BE2C (cell line): ENCODE measurements at regions not wholly inside any gene's neighbourhood (a gene's known extent, or its start where the extent isn't known, plus 50 kb on each side); places are given as distances from the start of the nearest gene placed in this dataset.
"Not testable (repeated sequence)": the region's sequence is repeated elsewhere in the genome, so short reads cannot be mapped to it uniquely, and the experiment has no call there.

ENCODE experiments used
- DNase-seq: peaks from one replicate; pipeline ENCODE4 v3.0.0-alpha.2; 2020
- H3K27me3 ChIP-seq: fragments of 250-450 bp; sonication (Bioruptor Pico); 2 replicates; pipeline ENCODE4 v1.5.1; 2020; ENCODE audit warnings: mild to moderate bottlenecking
- H3K36me3 ChIP-seq: fragments of 250-450 bp; sonication (Bioruptor Pico); 2 replicates; pipeline ENCODE4 v1.5.1; 2020; ENCODE audit warnings: mild to moderate bottlenecking
- H3K4me1 ChIP-seq: fragments of 250-450 bp; sonication (Bioruptor Pico); 2 replicates; pipeline ENCODE4 v1.5.1; 2020
- H3K4me3 ChIP-seq: 2 replicates; pipeline ENCODE4 v1.5.1; 2011; ENCODE audit warnings: low read depth, low read length
- H3K9me3 ChIP-seq: fragments of 250-450 bp; sonication (Bioruptor Pico); 2 replicates; pipeline ENCODE4 v1.5.1; 2020
- TF ChIP-seq, protein P1 (sequence below): IDR thresholded peaks from 2 replicates; pipeline ENCODE4 v1.5.1; 2012; ENCODE audit warnings: mild to moderate bottlenecking, low read depth, low read length

DNA sequence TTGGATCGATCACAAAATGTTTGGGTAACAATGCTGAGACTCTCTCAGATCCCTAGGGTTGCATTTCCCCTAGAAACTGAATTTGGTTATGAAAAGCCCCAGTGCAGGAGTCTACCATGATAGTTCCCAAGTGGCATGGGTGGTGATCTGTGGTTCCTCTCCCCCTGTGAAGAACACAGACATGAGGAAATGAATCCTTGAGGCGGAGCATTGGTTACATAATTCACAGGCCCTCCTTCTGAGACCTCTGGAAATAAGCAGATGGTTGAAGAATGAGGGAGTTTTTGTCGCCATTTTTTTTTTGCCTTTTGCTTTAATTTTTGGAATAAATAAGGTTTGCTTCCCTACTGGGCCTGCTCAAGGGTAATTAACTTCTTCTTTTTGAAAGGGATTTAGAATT is 597.0 kb upstream of the RBFOX1 start:
- Histone ChIP-seq H3K4me1 (no peaks in the 10 kb centered on the region), H3K36me3 (no peaks in the 10 kb centered on the region), H3K27me3 (no peaks in the 10 kb centered on the region), H3K4me3 (no peak overlapping the region), H3K9me3 (no peaks in the 10 kb centered on the region)
- no peak for DNase-seq
- TF ChIP-seq, protein P1, sequence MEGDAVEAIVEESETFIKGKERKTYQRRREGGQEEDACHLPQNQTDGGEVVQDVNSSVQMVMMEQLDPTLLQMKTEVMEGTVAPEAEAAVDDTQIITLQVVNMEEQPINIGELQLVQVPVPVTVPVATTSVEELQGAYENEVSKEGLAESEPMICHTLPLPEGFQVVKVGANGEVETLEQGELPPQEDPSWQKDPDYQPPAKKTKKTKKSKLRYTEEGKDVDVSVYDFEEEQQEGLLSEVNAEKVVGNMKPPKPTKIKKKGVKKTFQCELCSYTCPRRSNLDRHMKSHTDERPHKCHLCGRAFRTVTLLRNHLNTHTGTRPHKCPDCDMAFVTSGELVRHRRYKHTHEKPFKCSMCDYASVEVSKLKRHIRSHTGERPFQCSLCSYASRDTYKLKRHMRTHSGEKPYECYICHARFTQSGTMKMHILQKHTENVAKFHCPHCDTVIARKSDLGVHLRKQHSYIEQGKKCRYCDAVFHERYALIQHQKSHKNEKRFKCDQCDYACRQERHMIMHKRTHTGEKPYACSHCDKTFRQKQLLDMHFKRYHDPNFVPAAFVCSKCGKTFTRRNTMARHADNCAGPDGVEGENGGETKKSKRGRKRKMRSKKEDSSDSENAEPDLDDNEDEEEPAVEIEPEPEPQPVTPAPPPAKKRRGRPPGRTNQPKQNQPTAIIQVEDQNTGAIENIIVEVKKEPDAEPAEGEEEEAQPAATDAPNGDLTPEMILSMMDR: no peak

DNA sequence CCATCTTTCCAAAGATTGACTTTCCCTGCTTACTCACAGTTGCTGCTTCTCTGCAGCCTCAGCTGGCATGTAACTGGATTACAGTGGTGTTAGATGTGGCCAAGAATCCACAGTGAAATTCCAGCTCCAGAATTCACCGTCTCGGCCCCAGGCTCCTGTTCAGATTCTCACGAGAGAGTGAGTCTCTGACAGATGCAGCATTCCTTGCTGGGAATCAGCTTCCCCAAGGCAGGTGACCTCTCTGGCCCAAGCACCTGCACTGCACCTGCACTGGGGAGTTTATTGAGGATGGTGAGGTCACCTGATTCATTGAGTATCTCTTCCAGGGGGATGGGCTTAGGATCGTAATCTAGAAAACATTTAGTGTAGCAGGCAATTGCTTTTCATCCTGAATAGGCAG is 600.5 kb upstream of the RBFOX1 start:
- H3K4me3 ChIP-seq: no peak overlapping the region
- TF ChIP-seq, protein P1: no peak
- H3K9me3 ChIP-seq: no peaks in the 10 kb centered on the region
- H3K27me3 ChIP-seq: no peaks in the 10 kb centered on the region
- no peaks in the 10 kb centered on the region for H3K4me1 ChIP-seq
- no peaks in the 10 kb centered on the region for H3K36me3 ChIP-seq
- no peak for DNase-seq

DNA sequence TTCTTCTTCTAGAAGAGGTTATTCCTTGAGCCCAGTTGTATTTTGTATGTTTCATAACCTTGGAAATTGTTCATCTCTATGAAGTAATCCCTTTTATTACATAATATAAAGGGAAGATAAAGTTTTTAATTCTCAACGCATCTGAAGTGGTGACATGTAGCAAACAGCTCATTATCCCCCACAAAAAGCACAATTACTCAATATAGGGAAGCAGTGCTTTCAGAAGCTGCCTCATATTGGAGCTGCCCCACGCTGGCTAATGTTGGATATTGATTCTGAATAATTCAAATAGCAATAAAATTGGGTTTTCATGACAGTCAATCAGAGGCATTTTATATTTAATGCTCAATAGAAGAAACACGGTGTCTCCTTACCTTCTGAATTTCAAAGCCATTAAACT is 604.3 kb upstream of the RBFOX1 start:
- TF ChIP-seq, protein P1: no peak
- DNase-seq: no peak
- Histone ChIP-seq H3K4me1 (no peaks in the 10 kb centered on the region), H3K36me3 (no peaks in the 10 kb centered on the region), H3K9me3 (no peaks in the 10 kb centered on the region), H3K4me3 (no peak overlapping the region), H3K27me3 (no peaks in the 10 kb centered on the region)

DNA sequence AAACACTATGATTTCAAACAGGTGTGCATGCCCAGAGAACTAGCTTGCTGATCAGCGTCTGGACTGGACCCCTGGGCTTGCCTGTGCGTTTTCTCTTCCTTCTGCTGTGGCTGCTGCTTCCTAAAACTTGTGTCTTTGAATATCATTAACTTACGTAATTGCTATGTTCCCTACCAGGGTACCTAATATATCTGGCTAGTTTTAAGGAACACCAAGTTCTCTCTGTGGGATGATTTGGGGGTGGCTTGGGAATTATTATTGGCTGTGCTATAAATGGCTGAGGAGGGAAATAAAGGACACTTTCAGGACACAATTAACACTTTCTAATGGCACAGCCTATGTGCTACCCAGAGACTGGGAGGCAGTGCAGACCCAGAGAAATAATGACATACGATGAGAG is 606.0 kb upstream of the RBFOX1 start:
- DNase-seq: no peak
- Histone ChIP-seq H3K36me3 (no peaks in the 10 kb centered on the region), H3K9me3 (no peaks in the 10 kb centered on the region), H3K4me1 (no peaks in the 10 kb centered on the region), H3K4me3 (no peak overlapping the region), H3K27me3 (no peaks in the 10 kb centered on the region)
- TF ChIP-seq, protein P1: no peak

DNA sequence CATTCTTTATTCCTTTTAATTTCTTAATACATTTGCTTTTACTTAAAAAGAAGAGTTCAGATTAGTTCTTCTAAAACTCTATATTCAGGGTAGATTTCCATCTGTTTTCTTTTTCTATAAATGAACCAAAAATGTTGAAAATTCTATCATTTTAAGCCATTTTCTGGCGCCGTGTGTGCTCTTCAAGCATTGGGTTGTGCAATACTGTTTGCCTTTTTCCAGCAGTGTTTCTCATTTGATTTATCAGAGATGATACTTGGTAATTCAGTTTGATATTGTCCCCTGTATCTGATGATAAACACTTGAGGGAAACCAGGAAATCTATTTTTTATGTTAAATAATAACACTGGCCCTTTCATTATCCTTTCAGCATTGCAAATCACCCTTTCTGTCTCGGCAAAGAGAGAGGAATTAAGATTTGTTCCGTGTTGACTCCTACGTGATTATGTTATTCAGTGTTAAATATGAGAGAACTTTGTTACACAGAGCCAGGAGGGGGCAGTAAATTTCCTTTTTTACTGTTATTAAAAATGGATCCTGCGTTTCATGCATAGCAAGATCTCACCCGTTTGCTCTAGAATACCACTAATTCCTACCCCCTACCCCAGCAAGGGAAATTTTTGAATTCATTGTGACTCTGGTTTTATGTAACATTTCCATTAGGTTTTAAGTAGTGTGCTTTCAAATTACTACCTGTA is 606.9 kb upstream of the RBFOX1 start:
- Histone ChIP-seq H3K27me3 (no peaks in the 10 kb centered on the region), H3K4me3 (no peak overlapping the region), H3K4me1 (no peaks in the 10 kb centered on the region), H3K9me3 (no peaks in the 10 kb centered on the region), H3K36me3 (no peaks in the 10 kb centered on the region)
- TF ChIP-seq, protein P1: no peak
- DNase-seq: no peak

DNA sequence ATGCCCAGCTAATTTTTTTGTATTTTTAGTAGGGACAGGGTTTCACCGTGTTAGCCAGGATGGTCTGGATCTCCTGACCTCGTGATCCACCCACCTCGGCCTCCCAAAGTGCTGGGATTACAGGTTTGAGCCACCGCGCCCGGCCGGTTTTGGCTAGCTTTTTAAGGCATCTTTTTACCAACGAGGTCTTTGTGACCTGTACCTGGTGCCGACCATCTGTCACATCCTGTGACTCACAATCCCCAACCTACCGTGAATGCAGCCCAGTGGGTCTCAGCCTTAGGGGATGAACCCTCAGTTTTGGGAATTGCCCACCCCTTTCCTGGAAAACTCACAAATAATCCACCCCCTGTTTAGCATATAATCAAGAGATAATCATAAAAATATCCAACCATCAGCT is 607.4 kb upstream of the RBFOX1 start:
- H3K9me3 ChIP-seq, H3K4me3 ChIP-seq, H3K36me3 ChIP-seq, H3K4me1 ChIP-seq, H3K27me3 ChIP-seq, DNase-seq: not testable (repeated sequence)
